ENCODE measurements at regions not wholly inside any gene's neighbourhood (a gene's known extent, or its start where the extent isn't known, plus 50 kb on each side); places are given as distances from the start of the nearest gene placed in this dataset.
A peak's percentile ranks its signal among the peaks of the same experiment; 100 is the strongest.

DNA sequence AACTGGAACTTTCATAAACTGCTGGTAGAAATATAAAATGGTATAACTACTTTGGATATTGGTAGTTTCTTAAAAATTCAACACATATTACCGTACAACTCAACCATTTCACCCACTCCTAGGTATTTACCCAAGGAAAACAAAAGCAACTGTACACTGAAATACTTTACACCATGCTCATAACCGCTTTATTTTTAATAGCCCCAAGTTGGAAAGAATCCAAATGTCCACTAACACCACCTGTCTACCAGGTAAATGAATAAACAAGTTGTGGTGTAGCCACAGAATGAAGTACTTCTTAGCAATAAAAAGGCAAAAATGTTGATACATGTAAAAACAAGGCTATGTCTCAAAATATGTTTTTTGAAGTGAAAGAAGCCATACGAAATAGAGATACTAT, 215.9 kb upstream of the PEX5L start:
- TF ChIP-seq, protein P1, sequence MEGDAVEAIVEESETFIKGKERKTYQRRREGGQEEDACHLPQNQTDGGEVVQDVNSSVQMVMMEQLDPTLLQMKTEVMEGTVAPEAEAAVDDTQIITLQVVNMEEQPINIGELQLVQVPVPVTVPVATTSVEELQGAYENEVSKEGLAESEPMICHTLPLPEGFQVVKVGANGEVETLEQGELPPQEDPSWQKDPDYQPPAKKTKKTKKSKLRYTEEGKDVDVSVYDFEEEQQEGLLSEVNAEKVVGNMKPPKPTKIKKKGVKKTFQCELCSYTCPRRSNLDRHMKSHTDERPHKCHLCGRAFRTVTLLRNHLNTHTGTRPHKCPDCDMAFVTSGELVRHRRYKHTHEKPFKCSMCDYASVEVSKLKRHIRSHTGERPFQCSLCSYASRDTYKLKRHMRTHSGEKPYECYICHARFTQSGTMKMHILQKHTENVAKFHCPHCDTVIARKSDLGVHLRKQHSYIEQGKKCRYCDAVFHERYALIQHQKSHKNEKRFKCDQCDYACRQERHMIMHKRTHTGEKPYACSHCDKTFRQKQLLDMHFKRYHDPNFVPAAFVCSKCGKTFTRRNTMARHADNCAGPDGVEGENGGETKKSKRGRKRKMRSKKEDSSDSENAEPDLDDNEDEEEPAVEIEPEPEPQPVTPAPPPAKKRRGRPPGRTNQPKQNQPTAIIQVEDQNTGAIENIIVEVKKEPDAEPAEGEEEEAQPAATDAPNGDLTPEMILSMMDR (IDR thresholded peaks at IDR 0.05) = no peak
- DNase-seq (ENCODE audit: low spot score) = no peak
- no peak for ATAC-seq (ENCODE audit: low FRiP score)

DNA sequence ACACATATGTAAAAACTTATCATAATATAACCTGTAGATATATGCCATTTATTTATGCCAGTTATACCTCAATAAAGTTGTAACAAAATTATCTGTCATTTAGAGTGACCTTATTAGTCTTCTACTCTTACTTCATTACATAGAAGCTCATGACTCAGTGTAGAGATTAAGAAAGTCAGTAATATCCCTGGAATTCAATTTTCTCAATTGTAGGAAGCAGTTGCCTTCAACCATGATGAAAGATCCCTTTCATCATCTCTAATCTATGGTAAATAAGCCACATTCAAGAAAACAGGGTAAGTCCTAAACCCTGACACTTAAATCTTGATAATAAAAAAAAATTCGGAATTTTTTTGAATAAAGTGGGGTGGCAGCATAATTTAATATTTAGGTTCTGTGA, 216.5 kb upstream of the PEX5L start:
- ATAC-seq (ENCODE audit: low FRiP score) (no peak), DNase-seq (ENCODE audit: low spot score) (no peak)
- TF ChIP-seq, protein P1 (IDR thresholded peaks at IDR 0.05) = no peak

DNA sequence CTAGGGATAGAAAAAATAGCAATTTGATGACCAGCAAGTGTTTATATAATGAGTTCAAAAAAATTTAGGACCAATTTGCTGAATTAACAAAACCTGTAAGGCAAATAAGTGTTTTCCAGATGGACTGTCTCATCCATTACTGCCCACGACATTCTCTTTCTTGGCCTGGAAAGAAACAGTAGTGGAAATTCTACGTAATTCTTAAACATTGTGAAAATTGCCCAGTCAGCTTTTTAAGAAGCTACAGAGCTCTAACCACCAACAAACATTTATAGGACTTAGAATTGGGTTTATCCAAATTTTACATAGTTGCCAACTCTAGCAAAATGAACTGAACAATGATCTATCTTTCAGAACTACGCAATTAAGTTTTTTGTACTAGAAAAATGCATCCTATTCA, 227.7 kb upstream of the PEX5L start:
- ATAC-seq (ENCODE audit: low FRiP score) = no peak
- TF ChIP-seq, protein P1 (IDR thresholded peaks at IDR 0.05) = no peak
- no peak for DNase-seq (ENCODE audit: low spot score)

DNA sequence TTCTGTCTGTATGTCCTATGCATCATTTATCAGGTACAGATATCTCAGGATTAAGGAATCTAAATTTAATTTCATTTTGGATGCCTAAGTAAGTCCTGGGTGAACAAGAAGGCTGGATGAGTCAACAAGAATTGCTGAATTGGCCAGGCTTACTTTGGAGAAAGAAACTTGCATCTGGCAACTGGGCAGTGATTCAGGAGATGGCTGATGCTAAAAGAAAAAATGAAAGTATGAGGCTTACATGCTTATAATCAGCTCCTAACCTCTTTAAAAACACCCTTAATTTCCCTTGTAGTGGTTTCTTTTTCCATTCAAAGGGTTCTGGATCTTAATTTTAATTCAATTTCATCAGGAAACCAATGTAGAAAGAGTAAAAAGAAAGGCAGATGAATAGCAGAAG, 228.8 kb upstream of the PEX5L start:
- TF ChIP-seq, protein P1 (IDR thresholded peaks at IDR 0.05) = no peak
- DNase-seq (ENCODE audit: low spot score) (no peak), ATAC-seq (ENCODE audit: low FRiP score) (peak; percentile 59)

DNA sequence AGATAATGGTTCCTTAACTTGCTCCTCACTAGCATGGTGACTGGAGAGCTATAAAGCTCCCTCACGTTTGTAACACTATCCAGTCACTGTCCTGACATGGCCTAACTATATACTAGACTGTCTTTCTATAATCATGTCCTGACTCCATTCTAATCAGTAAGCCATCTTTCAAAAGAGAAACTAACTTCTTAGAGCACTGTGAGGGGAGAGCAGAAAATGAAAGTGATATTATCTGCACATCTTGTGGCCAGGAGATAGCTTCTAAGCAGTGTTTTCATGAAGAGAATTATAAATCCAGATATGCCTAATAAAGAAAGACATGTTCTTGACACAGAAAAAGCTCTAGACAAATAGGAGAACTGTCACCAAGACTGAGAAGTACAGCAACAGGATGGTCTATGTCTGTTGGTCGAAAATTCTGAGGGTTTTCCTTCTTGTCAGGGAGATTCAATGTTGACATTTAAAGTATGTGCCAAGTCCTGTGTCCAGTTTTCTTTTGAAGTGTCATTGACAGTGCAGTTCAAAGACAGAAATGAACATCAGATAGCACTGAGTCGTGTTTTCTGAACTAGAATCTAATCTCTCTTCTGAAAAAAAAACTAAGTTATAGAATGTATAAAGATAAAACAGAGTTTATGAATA, 230.6 kb upstream of the PEX5L start:
- ATAC-seq (ENCODE audit: low FRiP score) (no peak), DNase-seq (ENCODE audit: low spot score) (no peak)
- TF ChIP-seq, protein P1 (IDR thresholded peaks at IDR 0.05) = no peak

DNA sequence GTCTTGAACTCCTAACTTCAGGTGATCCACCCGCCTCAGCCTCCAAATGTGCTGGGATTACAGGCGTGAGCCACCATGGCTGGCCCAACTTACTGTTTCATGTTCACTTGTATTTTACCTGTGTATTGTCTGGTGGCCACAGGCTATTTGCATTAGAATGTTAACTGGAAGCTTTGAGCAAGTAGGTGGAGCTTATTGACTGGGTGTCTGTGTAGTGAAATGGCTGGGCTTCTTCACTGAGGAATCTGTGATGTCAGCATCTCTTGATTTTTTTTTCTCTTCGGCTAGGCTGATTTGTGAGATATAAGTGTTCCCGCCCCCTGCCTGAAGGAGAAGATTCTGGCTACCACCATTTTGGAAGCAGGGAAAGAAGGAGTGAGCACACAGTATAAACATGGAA, 237.8 kb upstream of the PEX5L start:
- TF ChIP-seq, protein P1 (IDR thresholded peaks at IDR 0.05) = no peak
- DNase-seq (ENCODE audit: low spot score) (no peak), ATAC-seq (ENCODE audit: low FRiP score) (no peak)

DNA sequence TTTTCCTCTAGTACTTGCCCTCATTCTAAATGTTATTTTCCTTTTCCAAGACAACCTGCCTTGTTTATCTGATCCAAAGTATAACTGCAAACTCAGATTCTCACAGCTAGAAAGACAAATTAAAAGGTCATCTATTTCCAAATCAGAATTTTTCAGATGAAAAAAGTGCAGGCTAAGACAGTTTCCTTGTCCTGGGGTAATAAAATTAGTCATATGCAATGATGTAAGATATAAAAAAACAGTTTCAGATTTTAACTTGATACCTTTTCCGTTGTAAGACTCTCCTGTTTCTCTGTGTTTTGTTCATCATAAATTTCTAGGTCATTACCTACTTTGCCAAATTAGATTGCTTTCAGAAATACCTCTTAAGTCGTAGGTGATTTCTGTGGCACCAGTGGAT, 238.4 kb upstream of the PEX5L start:
- ATAC-seq (ENCODE audit: low FRiP score) = peak; percentile 37
- TF ChIP-seq, protein P1 (IDR thresholded peaks at IDR 0.05) = no peak
- DNase-seq (ENCODE audit: low spot score) = no peak
